Keratinocyte (primary cell): ENCODE measurements at regions not wholly inside any gene's neighbourhood (a gene's known extent, or its start where the extent isn't known, plus 50 kb on each side); places are given as distances from the start of the nearest gene placed in this dataset.

Source experiments
- DNase-seq: peaks from one replicate; pipeline ENCODE4 v3.0.0-alpha.2; 2011; ENCODE audit warnings: low read depth, missing footprints, low spot score
- FAIRE-seq: peaks from 2 replicates; lab custom pipeline; 2011; peaks lifted over from hg19 to GRCh38; lab: Jason Lieb, UNC
- H2AFZ ChIP-seq: 2 replicates; pipeline ENCODE4 v1.6.0; 2012; ENCODE audit warnings: low read length, control low read depth, inconsistent platforms; ENCODE audit not compliant: control insufficient read depth
- H3K27ac ChIP-seq: 2 replicates; pipeline ENCODE4 v1.5.1; 2011; ENCODE audit warnings: low read length; ENCODE audit not compliant: control insufficient read depth, insufficient read depth
- H3K27me3 ChIP-seq: 3 replicates; pipeline ENCODE4 v1.6.0; 2011; ENCODE audit warnings: low read length; ENCODE audit not compliant: control insufficient read depth, insufficient read depth; ENCODE audit errors: extremely low read depth
- H3K36me3 ChIP-seq, 2 experiments: 2 replicates in 1 of 2; 3 replicates in 1 of 2; pipeline ENCODE4 v1.5.1; 2011; ENCODE audit warnings: low read length in 2 of 2, mild to moderate bottlenecking in 1 of 2; ENCODE audit not compliant: control insufficient read depth in 2 of 2, insufficient read depth in 2 of 2; ENCODE audit errors: extremely low read depth in 1 of 2
- H3K4me1 ChIP-seq: 3 replicates; pipeline ENCODE4 v1.5.1; 2011; ENCODE audit warnings: low read length; ENCODE audit not compliant: control insufficient read depth, insufficient read depth; ENCODE audit errors: extremely low read depth
- H3K4me2 ChIP-seq: 3 replicates; pipeline ENCODE4 v1.6.0; 2011; ENCODE audit warnings: low read depth, low read length; ENCODE audit not compliant: control insufficient read depth, insufficient read depth; ENCODE audit errors: extremely low read depth
- H3K4me3 ChIP-seq, 3 experiments: fragments of 200-600 bp in 1 of 3; sonication (generic) in 1 of 3; 2 replicates in 2 of 3; 3 replicates in 1 of 3; pipeline ENCODE4 v1.5.1; 2011 to 2016; ENCODE audit warnings: low read length in 3 of 3, mild to moderate bottlenecking in 3 of 3, control low read depth in 2 of 3, inconsistent platforms in 1 of 3, low read depth in 1 of 3, mixed read lengths in 1 of 3, mixed run types in 1 of 3, moderate library complexity in 1 of 3; ENCODE audit not compliant: control insufficient read depth in 2 of 3, insufficient read depth in 2 of 3; ENCODE audit errors: extremely low read depth in 1 of 3
- H3K79me2 ChIP-seq: 2 replicates; pipeline ENCODE4 v1.6.0; 2012; ENCODE audit warnings: low read length; ENCODE audit not compliant: control insufficient read depth, insufficient read depth
- H3K9ac ChIP-seq: 3 replicates; pipeline ENCODE4 v1.6.0; 2011; ENCODE audit warnings: low read length; ENCODE audit not compliant: control insufficient read depth, insufficient read depth; ENCODE audit errors: extremely low read depth
- H3K9me1 ChIP-seq: 3 replicates; pipeline ENCODE4 v1.6.0; 2011; ENCODE audit warnings: low read length; ENCODE audit not compliant: control insufficient read depth, insufficient read depth; ENCODE audit errors: extremely low read depth
- H3K9me3 ChIP-seq: 2 replicates; pipeline ENCODE4 v1.5.1; 2012; ENCODE audit warnings: low read depth, low read length; ENCODE audit not compliant: control insufficient read depth
- H4K20me1 ChIP-seq: 3 replicates; pipeline ENCODE4 v1.6.0; 2011; ENCODE audit warnings: low read length; ENCODE audit not compliant: control insufficient read depth, insufficient read depth; ENCODE audit errors: extremely low read depth
- CTCF ChIP-seq, 3 experiments: IDR thresholded peaks in 1 of 3; conservative IDR thresholded peaks in 1 of 3; optimal IDR thresholded peaks in 1 of 3; 2 replicates in 2 of 3; 3 replicates in 1 of 3; pipeline versions ENCODE3 to v1.5.1; 2011; ENCODE audit warnings: low read length in 3 of 3, mild to moderate bottlenecking in 3 of 3, moderate library complexity in 2 of 3, control low read depth in 1 of 3, inconsistent platforms in 1 of 3; ENCODE audit not compliant: insufficient read depth in 2 of 3; ENCODE audit errors: extremely low read depth in 1 of 3
- EZH2 ChIP-seq: IDR thresholded peaks from one replicate; pipeline ENCODE4 v1.6.1; 2012; ENCODE audit warnings: inconsistent platforms, mild to moderate bottlenecking, low read length, moderate library complexity
- dilution Hi-C: fragments of 300-500 bp; cut with MboI; formaldehyde crosslinking; loops from one replicate; pipeline ENCODE4 v1.7.0; 2020; ENCODE audit warnings: low sequenced_read_pairs; ENCODE audit not compliant: extremely low pct_ligation_motif_present

DNA sequence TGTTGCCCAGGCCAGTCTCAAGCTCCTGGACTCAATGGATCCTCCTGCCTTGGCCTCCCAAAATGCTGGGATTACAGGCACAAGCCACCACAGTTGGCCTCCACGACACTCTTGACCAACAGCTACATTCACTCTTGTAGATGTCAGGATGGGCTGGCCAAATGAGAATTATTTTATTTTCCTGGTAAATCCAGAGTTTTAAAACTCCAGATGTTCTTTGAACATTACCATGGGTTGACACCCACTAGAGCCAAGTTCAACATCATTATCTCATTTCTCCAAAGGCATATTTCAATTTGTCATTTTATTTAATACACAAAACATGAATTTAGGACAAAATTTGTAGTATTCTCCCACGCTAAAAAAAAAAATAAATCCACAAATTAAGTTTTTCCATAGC lies 56.5 kb upstream of the FOXN3 start:
- no peak overlapping the region for H3K9ac ChIP-seq
- no peaks in the 10 kb centered on the region for H3K79me2 ChIP-seq
- no peak for DNase-seq
- TF ChIP-seq CTCF (optimal IDR thresholded peaks at IDR 0.05 in 1 of 3, IDR thresholded peaks at IDR 0.05 in 1 of 3, conservative IDR thresholded peaks at IDR 0.05 in 1 of 3; ENCODE audit: extremely low read depth in 1 of 3, insufficient read depth in 2 of 3, low read length in 3 of 3) (no peak), EZH2 (no peak)
- H3K27ac ChIP-seq: no peak overlapping the region
- H4K20me1 ChIP-seq: no peaks in the 10 kb centered on the region
- dilution Hi-C loops: no loop called here
- H3K4me1 ChIP-seq: no peaks in the 10 kb centered on the region
- H3K9me3 ChIP-seq: no peaks in the 10 kb centered on the region
- no peaks in the 10 kb centered on the region for H3K27me3 ChIP-seq
- no peak overlapping the region for H2AFZ ChIP-seq
- no peaks in the 10 kb centered on the region for H3K36me3 ChIP-seq
- no peak overlapping the region for H3K4me3 ChIP-seq
- no peaks in the 10 kb centered on the region for H3K9me1 ChIP-seq
- no peak for FAIRE-seq
- no peak overlapping the region for H3K4me2 ChIP-seq

DNA sequence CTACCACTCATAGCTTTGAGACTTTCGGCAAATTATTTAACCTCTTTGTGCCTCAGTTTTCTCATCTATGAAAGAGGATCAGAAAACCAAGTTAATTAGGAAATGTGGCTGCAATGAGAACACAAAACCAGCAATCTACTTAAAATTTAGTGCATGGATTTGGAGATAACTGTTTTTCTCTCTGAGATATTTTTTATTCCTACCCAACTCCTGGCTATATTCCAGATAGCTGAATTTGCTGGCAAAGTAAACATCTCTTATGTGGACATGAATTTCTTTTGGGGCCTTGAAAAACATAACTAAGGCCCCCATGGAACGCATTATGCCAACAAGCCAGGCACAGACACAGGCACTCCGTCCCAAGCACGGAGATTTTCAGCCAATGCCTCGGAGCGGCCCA lies 53.4 kb upstream of the FOXN3 start:
- dilution Hi-C loops: no loop called here
- H3K9me3 ChIP-seq: no peaks in the 10 kb centered on the region
- no peak overlapping the region for H3K4me2 ChIP-seq
- FAIRE-seq (no peak), DNase-seq (no peak)
- no peaks in the 10 kb centered on the region for H3K27me3 ChIP-seq
- no peak overlapping the region for H3K9ac ChIP-seq
- no peaks in the 10 kb centered on the region for H3K9me1 ChIP-seq
- H3K79me2 ChIP-seq: no peaks in the 10 kb centered on the region
- H3K4me3 ChIP-seq: no peak overlapping the region
- H3K27ac ChIP-seq: no peak overlapping the region
- TF ChIP-seq EZH2: no peak
- TF ChIP-seq CTCF (optimal IDR thresholded peaks at IDR 0.05 in 1 of 3, IDR thresholded peaks at IDR 0.05 in 1 of 3, conservative IDR thresholded peaks at IDR 0.05 in 1 of 3; ENCODE audit: extremely low read depth in 1 of 3, insufficient read depth in 2 of 3, low read length in 3 of 3): no peak
- H2AFZ ChIP-seq: no peak overlapping the region
- no peaks in the 10 kb centered on the region for H4K20me1 ChIP-seq
- peaks cover 9% of the 10 kb centered on the region for H3K4me1 ChIP-seq
- H3K36me3 ChIP-seq: no peaks in the 10 kb centered on the region
